HEK293 (cell line): ENCODE measurements at regions not wholly inside any gene's neighbourhood (a gene's known extent, or its start where the extent isn't known, plus 50 kb on each side); places are given as distances from the start of the nearest gene placed in this dataset.

Experiments
- BCL11B ChIP-seq: fragments of 450-650 bp; formaldehyde crosslinking; IDR thresholded peaks from 2 replicates; pipeline ENCODE4 v1.5.1; 2016; ENCODE audit warnings: low read depth, missing biosample characterization, missing genetic modification characterization
- FEZF1 ChIP-seq: fragments of 450-650 bp; formaldehyde crosslinking; IDR thresholded peaks from 2 replicates; pipeline ENCODE4 v1.5.1; 2016; ENCODE audit warnings: missing biosample characterization, missing genetic modification characterization
- GLI2 ChIP-seq: fragments of 450-650 bp; formaldehyde crosslinking; IDR thresholded peaks from 2 replicates; pipeline ENCODE4; 2017; ENCODE audit warnings: missing biosample characterization, missing genetic modification characterization, low read depth, borderline replicate concordance
- KLF1 ChIP-seq: fragments of 450-650 bp; formaldehyde crosslinking; IDR thresholded peaks from 2 replicates; pipeline ENCODE4 v1.5.1; 2016; ENCODE audit warnings: missing biosample characterization, missing genetic modification characterization
- KLF10 ChIP-seq: fragments of 450-650 bp; IDR thresholded peaks from 2 replicates; pipeline ENCODE4 v1.5.1; 2018; ENCODE audit warnings: missing biosample characterization, mild to moderate bottlenecking, missing genetic modification characterization
- KLF9 ChIP-seq: fragments of 450-650 bp; formaldehyde crosslinking; IDR thresholded peaks from 2 replicates; pipeline ENCODE4 v1.5.1; 2016; ENCODE audit warnings: missing biosample characterization, missing genetic modification characterization, low read depth
- MYNN ChIP-seq: fragments of 450-650 bp; formaldehyde crosslinking; IDR thresholded peaks from 2 replicates; pipeline ENCODE4 v1.5.1; 2016; ENCODE audit warnings: missing biosample characterization, missing genetic modification characterization, borderline replicate concordance
- PRDM6 ChIP-seq: fragments of 450-650 bp; formaldehyde crosslinking; IDR thresholded peaks from 2 replicates; pipeline ENCODE4 v1.5.1; 2017; ENCODE audit warnings: missing biosample characterization, missing genetic modification characterization
- ZBTB1 ChIP-seq: fragments of 450-650 bp; formaldehyde crosslinking; IDR thresholded peaks from 2 replicates; pipeline ENCODE4 v1.5.1; 2016; ENCODE audit warnings: missing biosample characterization, missing genetic modification characterization
- ZBTB7A ChIP-seq: fragments of 450-650 bp; formaldehyde crosslinking; IDR thresholded peaks from 2 replicates; pipeline ENCODE4 v1.5.1; 2016; ENCODE audit warnings: low read depth, missing biosample characterization, missing genetic modification characterization
- ZBTB8A ChIP-seq: fragments of 450-650 bp; formaldehyde crosslinking; IDR thresholded peaks from 2 replicates; pipeline ENCODE4 v1.5.1; 2016; ENCODE audit warnings: missing biosample characterization, missing genetic modification characterization
- ZFP69B ChIP-seq: fragments of 450-650 bp; formaldehyde crosslinking; IDR thresholded peaks from 2 replicates; pipeline ENCODE4 v1.5.1; 2016; ENCODE audit warnings: missing biosample characterization, missing genetic modification characterization
- ZNF112 ChIP-seq: fragments of 450-650 bp; formaldehyde crosslinking; IDR thresholded peaks from 2 replicates; pipeline ENCODE4 v1.5.0; 2017; ENCODE audit warnings: missing biosample characterization, missing genetic modification characterization
- ZNF274 ChIP-seq, 2 experiments: fragments of 200-500 bp in 1 of 2; fragments of 450-650 bp in 1 of 2; sonication (Bioruptor generic) in 1 of 2; formaldehyde crosslinking in 1 of 2; IDR thresholded peaks; 2 replicates each; pipeline versions ENCODE4 v1.5.1 to v1.6.1; 2014 to 2016; ENCODE audit warnings: borderline replicate concordance in 1 of 2, inconsistent platforms in 1 of 2, low read length in 1 of 2, missing biosample characterization in 1 of 2, missing genetic modification characterization in 1 of 2
- ZNF354C ChIP-seq: fragments of 450-650 bp; formaldehyde crosslinking; IDR thresholded peaks from 2 replicates; pipeline ENCODE4 v1.5.1; 2016; ENCODE audit warnings: missing biosample characterization, missing genetic modification characterization, low read depth, borderline replicate concordance
- ZNF391 ChIP-seq: fragments of 450-650 bp; formaldehyde crosslinking; IDR thresholded peaks from 2 replicates; pipeline ENCODE4 v1.5.1; 2016; ENCODE audit warnings: low read depth, missing biosample characterization, missing genetic modification characterization, borderline replicate concordance
- ZNF398 ChIP-seq: fragments of 450-650 bp; formaldehyde crosslinking; IDR thresholded peaks from 2 replicates; pipeline ENCODE4 v1.5.1; 2017; ENCODE audit warnings: missing biosample characterization, missing genetic modification characterization
- ZNF513 ChIP-seq: fragments of 450-650 bp; IDR thresholded peaks from 2 replicates; pipeline ENCODE4 v1.5.1; 2018; ENCODE audit warnings: missing biosample characterization, missing genetic modification characterization
- ZNF529 ChIP-seq: fragments of 450-650 bp; formaldehyde crosslinking; IDR thresholded peaks from 2 replicates; pipeline ENCODE4 v1.5.1; 2017; ENCODE audit warnings: missing genetic modification characterization, missing biosample characterization; ENCODE audit not compliant: insufficient replicate concordance
- ZNF561 ChIP-seq: fragments of 450-650 bp; IDR thresholded peaks from 2 replicates; pipeline ENCODE4 v1.5.1; 2018; ENCODE audit warnings: missing biosample characterization, missing genetic modification characterization, borderline replicate concordance
- ZNF571 ChIP-seq: fragments of 450-650 bp; formaldehyde crosslinking; IDR thresholded peaks from 2 replicates; pipeline ENCODE4 v1.5.0; 2017; ENCODE audit warnings: missing biosample characterization, missing genetic modification characterization
- ZNF639 ChIP-seq: fragments of 450-650 bp; formaldehyde crosslinking; IDR thresholded peaks from 2 replicates; pipeline ENCODE4 v1.5.1; 2016; ENCODE audit warnings: missing biosample characterization, missing genetic modification characterization
- ZNF645 ChIP-seq: fragments of 450-650 bp; formaldehyde crosslinking; IDR thresholded peaks from 2 replicates; pipeline ENCODE4; 2016; ENCODE audit warnings: missing biosample characterization, missing genetic modification characterization
- ZNF664 ChIP-seq: fragments of 450-650 bp; formaldehyde crosslinking; IDR thresholded peaks from 2 replicates; pipeline ENCODE4 v1.5.1; 2016; ENCODE audit warnings: missing biosample characterization, missing genetic modification characterization
- ZNF777 ChIP-seq: fragments of 450-650 bp; formaldehyde crosslinking; IDR thresholded peaks from 2 replicates; pipeline ENCODE4 v1.5.1; 2017; ENCODE audit warnings: missing biosample characterization, missing genetic modification characterization, borderline replicate concordance
- ZSCAN16 ChIP-seq: fragments of 450-650 bp; formaldehyde crosslinking; IDR thresholded peaks from 2 replicates; pipeline ENCODE4 v1.5.1; 2016; ENCODE audit warnings: missing biosample characterization, missing genetic modification characterization
- ZXDB ChIP-seq: fragments of 450-650 bp; formaldehyde crosslinking; IDR thresholded peaks from 2 replicates; pipeline ENCODE4 v1.5.1; 2016; ENCODE audit warnings: missing biosample characterization, missing genetic modification characterization
- TF ChIP-seq, protein P1 (sequence below): fragments of 450-650 bp; formaldehyde crosslinking; IDR thresholded peaks from 2 replicates; pipeline ENCODE4 v1.5.1; 2016; ENCODE audit warnings: missing biosample characterization, missing genetic modification characterization
- TF ChIP-seq, protein P2 (sequence below): fragments of 450-650 bp; formaldehyde crosslinking; IDR thresholded peaks from 2 replicates; pipeline ENCODE4 v1.5.1; 2017; ENCODE audit warnings: missing biosample characterization, missing genetic modification characterization

DNA sequence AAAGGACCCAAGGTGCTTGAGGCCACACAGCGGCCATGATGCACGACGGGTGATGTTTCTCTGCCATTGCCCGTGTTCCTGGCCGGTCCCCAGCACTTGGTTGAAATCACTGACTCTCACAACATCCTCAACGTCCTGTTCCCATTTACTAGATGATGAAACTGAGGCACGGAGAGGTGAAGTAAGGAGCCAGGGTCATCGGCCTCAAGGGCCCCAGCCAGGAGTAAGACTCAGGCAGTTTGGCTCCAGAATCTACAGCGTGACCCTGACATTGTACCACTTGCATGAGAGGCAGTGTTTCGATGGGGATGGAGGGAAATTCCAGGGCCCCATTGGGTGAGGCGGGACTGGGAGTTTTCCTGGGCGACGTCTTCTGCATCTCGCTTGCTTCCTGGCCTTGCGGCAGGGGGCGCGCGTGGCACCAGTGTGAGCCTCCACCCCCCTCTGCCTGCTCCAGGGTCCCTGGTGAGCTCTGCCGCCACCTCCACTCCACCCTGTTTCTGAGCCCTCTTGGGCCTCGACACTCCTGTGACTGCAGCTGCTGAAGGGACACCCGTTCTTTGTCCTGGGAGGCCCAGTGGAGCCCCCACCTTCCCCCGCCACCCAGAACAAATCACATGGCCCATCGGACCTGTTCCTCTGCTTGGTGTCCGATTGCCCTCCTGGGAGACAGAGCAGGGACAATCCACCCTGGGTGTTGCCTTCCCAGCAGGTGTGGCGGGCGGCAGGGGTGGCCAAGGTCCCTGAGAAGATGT, 133.0 kb upstream of the GSE1 start (continued):
- TF ChIP-seq ZNF112 (tag by site-specific recombination) (no peak), MYNN (tag by site-specific recombination) (no peak), ZNF645 (tag by site-specific recombination) (no peak), ZXDB (tag by site-specific recombination) (no peak), ZNF513 (tag by site-specific recombination) (no peak), PRDM6 (tag by site-specific recombination) (no peak), KLF10 (tag by site-specific recombination) (no peak), ZNF529 (tag by site-specific recombination) (no peak), ZBTB7A (tag by site-specific recombination) (no peak), BCL11B (tag by site-specific recombination) (no peak), ZNF561 (tag by site-specific recombination) (peak; percentile 62), ZNF664 (tag by site-specific recombination) (no peak), ZNF571 (no peak), ZNF639 (tag by site-specific recombination) (no peak), KLF1 (tag by site-specific recombination) (peak; percentile 64; the same call in 1 of the 2 replicates), GLI2 (tag by site-specific recombination) (no peak), FEZF1 (tag by site-specific recombination) (no peak), ZBTB1 (tag by site-specific recombination) (no peak), ZNF354C (no peak), ZNF391 (peak; percentile 41; the same call in 1 of the 2 replicates), KLF9 (tag by site-specific recombination) (no peak; the same call in 1 of the 2 replicates), ZSCAN16 (tag by site-specific recombination) (no peak), ZNF274 (IDR thresholded peaks at IDR 0.05; ENCODE audit: low read length) (no peak), ZNF274 (tag by site-specific recombination; IDR thresholded peaks at IDR 0.05; ENCODE audit: borderline replicate concordance) (no peak), ZNF777 (tag by site-specific recombination) (no peak), ZBTB8A (tag by site-specific recombination) (peak; percentile 62), ZNF398 (tag by site-specific recombination) (peak; percentile 32; the same call in 1 of the 2 replicates), ZFP69B (tag by site-specific recombination) (0 out of 2 replicates have a peak, but pooled peaks have one; percentile 22)
- TF ChIP-seq, protein P1, sequence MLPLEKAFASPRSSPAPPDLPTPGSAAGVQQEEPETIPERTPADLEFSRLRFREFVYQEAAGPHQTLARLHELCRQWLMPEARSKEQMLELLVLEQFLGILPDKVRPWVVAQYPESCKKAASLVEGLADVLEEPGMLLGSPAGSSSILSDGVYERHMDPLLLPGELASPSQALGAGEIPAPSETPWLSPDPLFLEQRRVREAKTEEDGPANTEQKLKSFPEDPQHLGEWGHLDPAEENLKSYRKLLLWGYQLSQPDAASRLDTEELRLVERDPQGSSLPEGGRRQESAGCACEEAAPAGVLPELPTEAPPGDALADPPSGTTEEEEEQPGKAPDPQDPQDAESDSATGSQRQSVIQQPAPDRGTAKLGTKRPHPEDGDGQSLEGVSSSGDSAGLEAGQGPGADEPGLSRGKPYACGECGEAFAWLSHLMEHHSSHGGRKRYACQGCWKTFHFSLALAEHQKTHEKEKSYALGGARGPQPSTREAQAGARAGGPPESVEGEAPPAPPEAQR (tag by site-specific recombination): no peak
- TF ChIP-seq, protein P2, sequence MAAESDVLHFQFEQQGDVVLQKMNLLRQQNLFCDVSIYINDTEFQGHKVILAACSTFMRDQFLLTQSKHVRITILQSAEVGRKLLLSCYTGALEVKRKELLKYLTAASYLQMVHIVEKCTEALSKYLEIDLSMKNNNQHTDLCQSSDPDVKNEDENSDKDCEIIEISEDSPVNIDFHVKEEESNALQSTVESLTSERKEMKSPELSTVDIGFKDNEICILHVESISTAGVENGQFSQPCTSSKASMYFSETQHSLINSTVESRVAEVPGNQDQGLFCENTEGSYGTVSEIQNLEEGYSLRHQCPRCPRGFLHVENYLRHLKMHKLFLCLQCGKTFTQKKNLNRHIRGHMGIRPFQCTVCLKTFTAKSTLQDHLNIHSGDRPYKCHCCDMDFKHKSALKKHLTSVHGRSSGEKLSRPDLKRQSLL (tag by site-specific recombination): no peak
